ENCODE measurements at regions not wholly inside any gene's neighbourhood (a gene's known extent, or its start where the extent isn't known, plus 50 kb on each side); places are given as distances from the start of the nearest gene placed in this dataset.
A peak's percentile ranks its signal among the peaks of the same experiment; 100 is the strongest.

GRCh38 chr3:159669766-159670165, 318.9 kb upstream of the IL12A start:
- ATAC-seq: peak; percentile 46
- DNase-seq (ENCODE audit: low spot score): no peak
- no peaks in the 10 kb centered on the region for H3K36me3 ChIP-seq (ENCODE audit: insufficient read depth)
- H3K4me2 ChIP-seq: no peak overlapping the region
- no peak overlapping the region for H3K27ac ChIP-seq (ENCODE audit: low read depth)
- no peaks in the 10 kb centered on the region for H3K27me3 Mint-ChIP-seq (ENCODE audit: insufficient read depth, low read depth, poor library complexity)
- H3K9me3 Mint-ChIP-seq: no peaks in the 10 kb centered on the region
- no peak overlapping the region for H2AFZ ChIP-seq
- H3K27me3 ChIP-seq (ENCODE audit: insufficient read depth): no peaks in the 10 kb centered on the region
- H3K36me3 Mint-ChIP-seq (ENCODE audit: low read depth): no peaks in the 10 kb centered on the region
- H3K79me2 ChIP-seq (replicated peaks; ENCODE audit: insufficient read depth): no peaks in the 10 kb centered on the region
- H3K4me1 Mint-ChIP-seq: peaks cover 11% of the 10 kb centered on the region; the same call in 2 of the 3 replicates
- no peak for TF ChIP-seq NANOG (IDR thresholded peaks at IDR 0.05; ENCODE audit: borderline replicate concordance)
- no peak for TF ChIP-seq EZH2 (IDR thresholded peaks at IDR 0.05; ENCODE audit: low read depth, unreplicated experiment)
- H3K4me1 ChIP-seq (ENCODE audit: insufficient read depth): peaks cover 9% of the 10 kb centered on the region; the same call in 1 of the 2 replicates
- H4K20me1 ChIP-seq (replicated peaks; ENCODE audit: insufficient read depth): no peaks in the 10 kb centered on the region
- H3F3A ChIP-seq (replicated peaks; ENCODE audit: low read depth): no peaks in the 10 kb centered on the region
- no peaks in the 10 kb centered on the region for H3K9me2 ChIP-seq (ENCODE audit: insufficient read depth)
- no peak overlapping the region for H3K4me3 Mint-ChIP-seq
- H3K4me3 ChIP-seq: no peak overlapping the region
- no peak overlapping the region for H3K27ac Mint-ChIP-seq

DNA sequence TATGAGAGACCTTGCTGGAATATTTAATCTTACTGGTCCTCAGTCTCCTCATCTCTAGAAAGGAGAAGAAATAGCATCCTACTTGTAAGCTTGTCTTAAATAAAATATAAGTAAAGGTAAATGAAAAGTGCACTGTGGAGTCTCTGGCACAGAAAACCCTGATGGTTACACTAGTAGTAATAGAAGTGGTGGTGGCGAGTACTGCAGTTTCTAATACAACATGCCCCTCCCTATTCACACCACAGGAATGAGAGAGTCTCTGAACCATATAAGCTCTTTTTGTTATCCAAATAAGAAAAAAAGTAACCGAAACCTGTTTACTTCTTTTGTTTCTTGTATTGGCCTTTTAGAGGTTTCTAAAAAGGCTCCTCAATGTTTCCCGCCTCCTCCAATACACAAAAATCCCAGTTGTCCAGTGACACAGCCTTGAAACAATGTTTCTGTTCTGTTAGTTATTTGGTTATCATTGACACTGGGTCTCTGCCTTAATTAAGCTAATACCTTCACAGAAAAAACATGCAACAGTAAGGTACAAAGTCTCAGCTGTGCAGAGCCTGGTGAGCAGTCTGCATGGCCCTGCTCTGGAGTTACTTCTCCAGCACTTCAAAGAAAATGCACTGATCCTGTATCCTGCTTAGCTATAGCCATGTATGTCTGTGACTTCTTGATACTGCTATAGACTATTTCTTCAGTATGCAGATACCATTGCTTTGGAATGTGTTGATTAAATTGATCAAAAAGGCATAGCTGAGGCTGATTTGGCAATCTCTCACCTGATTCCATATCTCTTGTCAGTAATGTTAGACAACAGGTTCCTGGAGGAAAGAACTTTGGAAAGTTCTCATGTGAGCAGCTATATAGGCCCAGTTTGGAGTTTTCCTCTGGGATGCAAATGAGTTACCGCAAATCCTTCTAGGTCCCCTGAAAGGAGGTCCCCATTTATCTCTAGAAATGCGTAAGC, 315.6 kb upstream of the IL12A start:
- DNase-seq (ENCODE audit: low spot score): peak; percentile 59
- TF ChIP-seq STAT1 (IDR thresholded peaks at IDR 0.05; ENCODE audit: unreplicated experiment) (no peak), NANOG (IDR thresholded peaks at IDR 0.05; ENCODE audit: borderline replicate concordance) (no peak), POLR2AphosphoS5 (IDR thresholded peaks at IDR 0.05; ENCODE audit: low read depth) (no peak)
- TF ChIP-seq, protein P1, sequence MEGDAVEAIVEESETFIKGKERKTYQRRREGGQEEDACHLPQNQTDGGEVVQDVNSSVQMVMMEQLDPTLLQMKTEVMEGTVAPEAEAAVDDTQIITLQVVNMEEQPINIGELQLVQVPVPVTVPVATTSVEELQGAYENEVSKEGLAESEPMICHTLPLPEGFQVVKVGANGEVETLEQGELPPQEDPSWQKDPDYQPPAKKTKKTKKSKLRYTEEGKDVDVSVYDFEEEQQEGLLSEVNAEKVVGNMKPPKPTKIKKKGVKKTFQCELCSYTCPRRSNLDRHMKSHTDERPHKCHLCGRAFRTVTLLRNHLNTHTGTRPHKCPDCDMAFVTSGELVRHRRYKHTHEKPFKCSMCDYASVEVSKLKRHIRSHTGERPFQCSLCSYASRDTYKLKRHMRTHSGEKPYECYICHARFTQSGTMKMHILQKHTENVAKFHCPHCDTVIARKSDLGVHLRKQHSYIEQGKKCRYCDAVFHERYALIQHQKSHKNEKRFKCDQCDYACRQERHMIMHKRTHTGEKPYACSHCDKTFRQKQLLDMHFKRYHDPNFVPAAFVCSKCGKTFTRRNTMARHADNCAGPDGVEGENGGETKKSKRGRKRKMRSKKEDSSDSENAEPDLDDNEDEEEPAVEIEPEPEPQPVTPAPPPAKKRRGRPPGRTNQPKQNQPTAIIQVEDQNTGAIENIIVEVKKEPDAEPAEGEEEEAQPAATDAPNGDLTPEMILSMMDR (conservative IDR thresholded peaks at IDR 0.05; ENCODE audit: low read depth in 2 of 2): no peak; a peak in 1 of 4 replicates
- H3K4me1 Mint-ChIP-seq: peaks cover 11% of the 10 kb centered on the region; the same call in 2 of the 3 replicates

DNA sequence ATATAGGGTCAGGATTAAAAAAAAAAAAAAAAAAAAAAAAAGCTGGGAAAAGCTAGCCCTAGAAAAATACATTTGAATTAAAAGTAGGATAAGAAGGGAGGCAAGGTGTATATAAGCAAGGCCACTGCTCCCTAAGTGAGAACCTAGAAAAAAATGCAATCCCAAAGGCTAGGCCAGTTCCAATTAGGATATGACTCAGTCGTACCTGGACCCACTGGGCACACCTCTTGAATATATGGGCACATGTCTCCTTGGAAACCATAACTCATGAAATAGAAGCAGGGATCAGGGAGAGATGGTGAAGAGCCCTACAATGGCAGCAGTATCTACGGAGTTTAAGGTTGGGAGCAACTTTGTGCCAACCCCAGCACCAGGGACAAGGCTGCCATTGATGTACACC, 314.1 kb upstream of the IL12A start:
- Mint-ChIP-seq H3K4me3 (no peak overlapping the region), H3K4me1 (peaks cover 11% of the 10 kb centered on the region; the same call in 2 of the 3 replicates), H3K27me3 (ENCODE audit: insufficient read depth, low read depth, poor library complexity) (peaks cover 4% of the 10 kb centered on the region), H3K9me3 (no peaks in the 10 kb centered on the region), H3K36me3 (ENCODE audit: low read depth) (no peaks in the 10 kb centered on the region), H3K27ac (no peak overlapping the region)
- Histone ChIP-seq H3K27ac (ENCODE audit: low read depth) (no peak overlapping the region), H3K4me2 (no peak overlapping the region), H3K79me2 (replicated peaks; ENCODE audit: insufficient read depth) (no peaks in the 10 kb centered on the region), H3K27me3 (ENCODE audit: insufficient read depth) (no peaks in the 10 kb centered on the region), H3K9me2 (ENCODE audit: insufficient read depth) (no peaks in the 10 kb centered on the region), H3K4me1 (ENCODE audit: insufficient read depth) (peaks cover 9% of the 10 kb centered on the region; the same call in 1 of the 2 replicates), H2AFZ (no peak overlapping the region), H3K4me3 (no peak overlapping the region), H3F3A (replicated peaks; ENCODE audit: low read depth) (no peaks in the 10 kb centered on the region), H4K20me1 (replicated peaks; ENCODE audit: insufficient read depth) (no peaks in the 10 kb centered on the region), H3K36me3 (ENCODE audit: insufficient read depth) (no peaks in the 10 kb centered on the region)
- no peak for DNase-seq (ENCODE audit: low spot score)
- no peak for ATAC-seq
- no peak for TF ChIP-seq CREB1 (CRISPR knock-in tag; IDR thresholded peaks at IDR 0.05; ENCODE audit: low read depth)
- no peak for TF ChIP-seq NANOG (IDR thresholded peaks at IDR 0.05; ENCODE audit: borderline replicate concordance)
- TF ChIP-seq, protein P2, sequence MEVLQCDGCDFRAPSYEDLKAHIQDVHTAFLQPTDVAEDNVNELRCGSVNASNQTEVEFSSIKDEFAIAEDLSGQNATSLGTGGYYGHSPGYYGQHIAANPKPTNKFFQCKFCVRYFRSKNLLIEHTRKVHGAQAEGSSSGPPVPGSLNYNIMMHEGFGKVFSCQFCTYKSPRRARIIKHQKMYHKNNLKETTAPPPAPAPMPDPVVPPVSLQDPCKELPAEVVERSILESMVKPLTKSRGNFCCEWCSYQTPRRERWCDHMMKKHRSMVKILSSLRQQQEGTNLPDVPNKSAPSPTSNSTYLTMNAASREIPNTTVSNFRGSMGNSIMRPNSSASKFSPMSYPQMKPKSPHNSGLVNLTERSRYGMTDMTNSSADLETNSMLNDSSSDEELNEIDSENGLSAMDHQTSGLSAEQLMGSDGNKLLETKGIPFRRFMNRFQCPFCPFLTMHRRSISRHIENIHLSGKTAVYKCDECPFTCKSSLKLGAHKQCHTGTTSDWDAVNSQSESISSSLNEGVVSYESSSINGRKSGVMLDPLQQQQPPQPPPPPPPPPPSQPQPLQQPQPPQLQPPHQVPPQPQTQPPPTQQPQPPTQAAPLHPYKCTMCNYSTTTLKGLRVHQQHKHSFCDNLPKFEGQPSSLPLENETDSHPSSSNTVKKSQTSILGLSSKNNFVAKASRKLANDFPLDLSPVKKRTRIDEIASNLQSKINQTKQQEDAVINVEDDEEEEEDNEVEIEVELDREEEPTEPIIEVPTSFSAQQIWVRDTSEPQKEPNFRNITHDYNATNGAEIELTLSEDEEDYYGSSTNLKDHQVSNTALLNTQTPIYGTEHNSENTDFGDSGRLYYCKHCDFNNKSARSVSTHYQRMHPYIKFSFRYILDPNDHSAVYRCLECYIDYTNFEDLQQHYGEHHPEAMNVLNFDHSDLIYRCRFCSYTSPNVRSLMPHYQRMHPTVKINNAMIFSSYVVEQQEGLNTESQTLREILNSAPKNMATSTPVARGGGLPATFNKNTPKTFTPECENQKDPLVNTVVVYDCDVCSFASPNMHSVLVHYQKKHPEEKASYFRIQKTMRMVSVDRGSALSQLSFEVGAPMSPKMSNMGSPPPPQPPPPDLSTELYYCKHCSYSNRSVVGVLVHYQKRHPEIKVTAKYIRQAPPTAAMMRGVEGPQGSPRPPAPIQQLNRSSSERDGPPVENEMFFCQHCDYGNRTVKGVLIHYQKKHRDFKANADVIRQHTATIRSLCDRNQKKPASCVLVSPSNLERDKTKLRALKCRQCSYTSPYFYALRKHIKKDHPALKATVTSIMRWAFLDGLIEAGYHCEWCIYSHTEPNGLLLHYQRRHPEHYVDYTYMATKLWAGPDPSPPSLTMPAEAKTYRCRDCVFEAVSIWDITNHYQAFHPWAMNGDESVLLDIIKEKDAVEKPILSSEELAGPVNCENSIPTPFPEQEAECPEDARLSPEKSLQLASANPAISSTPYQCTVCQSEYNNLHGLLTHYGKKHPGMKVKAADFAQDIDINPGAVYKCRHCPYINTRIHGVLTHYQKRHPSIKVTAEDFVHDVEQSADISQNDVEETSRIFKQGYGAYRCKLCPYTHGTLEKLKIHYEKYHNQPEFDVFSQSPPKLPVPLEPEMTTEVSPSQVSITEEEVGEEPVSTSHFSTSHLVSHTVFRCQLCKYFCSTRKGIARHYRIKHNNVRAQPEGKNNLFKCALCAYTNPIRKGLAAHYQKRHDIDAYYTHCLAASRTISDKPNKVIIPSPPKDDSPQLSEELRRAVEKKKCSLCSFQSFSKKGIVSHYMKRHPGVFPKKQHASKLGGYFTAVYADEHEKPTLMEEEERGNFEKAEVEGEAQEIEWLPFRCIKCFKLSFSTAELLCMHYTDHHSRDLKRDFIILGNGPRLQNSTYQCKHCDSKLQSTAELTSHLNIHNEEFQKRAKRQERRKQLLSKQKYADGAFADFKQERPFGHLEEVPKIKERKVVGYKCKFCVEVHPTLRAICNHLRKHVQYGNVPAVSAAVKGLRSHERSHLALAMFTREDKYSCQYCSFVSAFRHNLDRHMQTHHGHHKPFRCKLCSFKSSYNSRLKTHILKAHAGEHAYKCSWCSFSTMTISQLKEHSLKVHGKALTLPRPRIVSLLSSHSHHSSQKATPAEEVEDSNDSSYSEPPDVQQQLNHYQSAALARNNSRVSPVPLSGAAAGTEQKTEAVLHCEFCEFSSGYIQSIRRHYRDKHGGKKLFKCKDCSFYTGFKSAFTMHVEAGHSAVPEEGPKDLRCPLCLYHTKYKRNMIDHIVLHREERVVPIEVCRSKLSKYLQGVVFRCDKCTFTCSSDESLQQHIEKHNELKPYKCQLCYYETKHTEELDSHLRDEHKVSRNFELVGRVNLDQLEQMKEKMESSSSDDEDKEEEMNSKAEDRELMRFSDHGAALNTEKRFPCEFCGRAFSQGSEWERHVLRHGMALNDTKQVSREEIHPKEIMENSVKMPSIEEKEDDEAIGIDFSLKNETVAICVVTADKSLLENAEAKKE (CRISPR knock-in tag; IDR thresholded peaks at IDR 0.05): no peak

More for the DNA sequence above, 315.6 kb upstream of the IL12A start:
- Histone ChIP-seq H3K36me3 (ENCODE audit: insufficient read depth) (no peaks in the 10 kb centered on the region), H3K4me3 (no peak overlapping the region), H3K27me3 (ENCODE audit: insufficient read depth) (no peaks in the 10 kb centered on the region), H3F3A (replicated peaks; ENCODE audit: low read depth) (no peaks in the 10 kb centered on the region), H3K4me1 (ENCODE audit: insufficient read depth) (peaks cover 9% of the 10 kb centered on the region; the same call in 1 of the 2 replicates), H2AFZ (no peak overlapping the region), H3K9me2 (ENCODE audit: insufficient read depth) (no peaks in the 10 kb centered on the region), H3K27ac (ENCODE audit: low read depth) (no peak overlapping the region), H3K79me2 (replicated peaks; ENCODE audit: insufficient read depth) (no peaks in the 10 kb centered on the region), H3K4me2 (no peak overlapping the region), H4K20me1 (replicated peaks; ENCODE audit: insufficient read depth) (no peaks in the 10 kb centered on the region)
- Mint-ChIP-seq H3K27me3 (ENCODE audit: insufficient read depth, low read depth, poor library complexity) (peaks cover 4% of the 10 kb centered on the region), H3K27ac (no peak overlapping the region), H3K4me3 (no peak overlapping the region), H3K36me3 (ENCODE audit: low read depth) (no peaks in the 10 kb centered on the region), H3K9me3 (no peaks in the 10 kb centered on the region)
- peak; percentile 95 for ATAC-seq
